ENCODE measurements at regions not wholly inside any gene's neighbourhood (a gene's known extent, or its start where the extent isn't known, plus 50 kb on each side); places are given as distances from the start of the nearest gene placed in this dataset.

DNA sequence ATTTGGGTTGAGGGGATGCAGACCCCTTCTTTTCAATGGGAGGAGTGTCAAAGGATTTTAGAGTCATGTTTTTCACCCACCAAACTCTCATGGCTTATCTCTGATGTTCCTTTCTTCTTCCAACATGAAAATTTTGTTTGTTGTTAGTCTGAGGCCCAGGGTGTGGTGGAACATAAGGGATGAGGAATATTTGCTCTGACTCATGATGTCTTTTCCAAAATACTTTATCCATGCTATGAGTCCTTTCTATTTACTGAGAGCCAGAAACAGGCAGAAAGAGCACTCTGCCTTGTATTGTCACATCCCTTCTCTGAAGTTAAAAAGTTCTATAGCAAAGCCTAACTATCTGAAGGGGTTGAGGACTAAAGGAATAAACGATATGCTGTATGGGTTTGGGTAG, 61.6 kb upstream of the GYPA start:
- Mint-ChIP-seq H3K4me3 (no peak overlapping the region), H3K4me1 (no peaks in the 10 kb centered on the region), H3K9me3 (no peaks in the 10 kb centered on the region), H3K36me3 (no peaks in the 10 kb centered on the region), H3K27ac (no peak overlapping the region)
- DNase-seq (ENCODE audit: low spot score in 2 of 2) (no peak), ATAC-seq (no peak)

DNA sequence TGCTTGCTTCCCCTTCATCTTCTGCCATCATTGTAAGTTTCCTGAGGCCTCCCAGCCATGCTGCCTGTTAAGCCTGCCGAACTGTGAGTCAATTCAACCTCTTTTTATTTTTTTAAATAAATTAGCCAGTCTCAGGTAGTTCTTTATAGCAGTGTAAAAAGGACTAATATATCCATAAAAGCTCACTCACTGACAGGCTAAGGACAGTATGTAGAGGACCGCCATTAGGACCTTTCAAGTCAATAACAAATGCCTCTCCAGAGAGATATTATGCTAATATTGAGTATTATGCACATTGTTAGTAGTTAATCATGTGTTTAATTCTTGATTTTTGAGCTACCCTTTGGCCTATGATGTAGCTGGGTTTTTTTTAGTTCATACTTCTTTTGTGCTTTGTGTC, 62.6 kb upstream of the GYPA start:
- Mint-ChIP-seq H3K4me1 (no peaks in the 10 kb centered on the region), H3K27ac (no peak overlapping the region), H3K9me3 (no peaks in the 10 kb centered on the region), H3K36me3 (no peaks in the 10 kb centered on the region), H3K4me3 (no peak overlapping the region)
- DNase-seq (ENCODE audit: low spot score in 2 of 2): no peak
- ATAC-seq: no peak

DNA sequence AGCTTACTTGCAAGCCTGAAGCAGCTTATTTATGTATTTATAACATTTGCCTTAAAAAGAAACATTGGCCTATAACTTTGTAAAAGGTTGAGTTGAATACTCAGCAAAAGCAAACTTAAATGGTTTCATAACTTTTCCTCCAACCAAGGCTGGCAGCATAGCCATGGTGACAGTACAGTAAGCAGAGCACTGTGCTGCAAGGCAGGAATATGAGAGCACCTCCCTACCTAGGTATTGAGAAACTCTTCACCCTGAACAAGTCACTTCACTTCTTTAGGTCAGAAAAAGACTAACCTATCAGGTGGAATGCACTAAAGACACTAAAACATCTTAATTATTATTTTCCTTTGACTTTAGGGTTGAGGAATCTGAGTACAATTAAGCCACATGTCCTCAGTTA, 63.9 kb upstream of the GYPA start:
- Mint-ChIP-seq H3K4me1 (no peaks in the 10 kb centered on the region), H3K27ac (no peak overlapping the region), H3K4me3 (no peak overlapping the region), H3K9me3 (no peaks in the 10 kb centered on the region), H3K36me3 (no peaks in the 10 kb centered on the region)
- ATAC-seq: no peak
- no peak for DNase-seq (ENCODE audit: low spot score in 2 of 2)

DNA sequence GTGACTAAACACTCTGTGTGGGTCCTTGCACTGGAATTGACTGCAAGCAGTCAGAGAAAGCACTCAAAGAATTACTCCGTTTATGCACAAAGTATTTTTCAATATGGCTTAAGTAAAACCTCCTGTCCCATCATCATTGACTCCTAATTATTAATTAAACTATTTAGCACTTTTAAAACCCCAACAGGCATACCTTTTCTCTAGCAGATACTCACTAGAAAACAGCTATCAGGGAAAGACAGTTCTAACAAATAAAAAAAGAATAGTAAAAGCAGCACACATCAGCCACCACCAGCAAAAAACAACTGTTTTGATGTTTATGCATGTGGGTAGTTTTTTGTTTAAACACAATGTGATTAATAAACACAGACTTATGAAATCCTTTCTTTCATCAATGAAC, 66.2 kb upstream of the GYPA start:
- Mint-ChIP-seq H3K27ac (no peak overlapping the region), H3K4me1 (no peaks in the 10 kb centered on the region), H3K4me3 (no peak overlapping the region), H3K36me3 (no peaks in the 10 kb centered on the region), H3K9me3 (no peaks in the 10 kb centered on the region)
- DNase-seq (ENCODE audit: low spot score in 2 of 2) (no peak), ATAC-seq (no peak)

DNA sequence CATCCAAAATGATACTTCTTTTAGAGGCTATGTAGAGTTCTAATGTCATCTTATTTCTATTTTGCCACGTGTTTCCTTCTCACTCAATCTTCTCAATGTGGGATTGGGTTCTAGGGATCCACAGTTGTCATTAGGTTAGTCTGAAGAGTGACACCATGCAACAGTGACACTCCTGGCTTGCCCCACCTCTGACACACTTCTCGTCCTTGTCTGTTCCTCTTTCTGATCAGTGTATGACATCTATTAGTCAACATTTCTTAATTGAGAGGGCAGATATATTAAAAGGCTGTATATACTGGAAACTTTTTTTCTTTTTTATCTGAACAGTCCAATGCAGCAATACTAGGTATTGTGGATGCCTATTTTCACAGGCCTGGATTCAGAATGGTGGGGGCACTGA, 67.6 kb upstream of the GYPA start:
- Mint-ChIP-seq H3K36me3 (no peaks in the 10 kb centered on the region), H3K27ac (no peak overlapping the region), H3K4me1 (no peaks in the 10 kb centered on the region), H3K4me3 (no peak overlapping the region), H3K9me3 (no peaks in the 10 kb centered on the region)
- DNase-seq (ENCODE audit: low spot score in 2 of 2): no peak
- no peak for ATAC-seq

DNA sequence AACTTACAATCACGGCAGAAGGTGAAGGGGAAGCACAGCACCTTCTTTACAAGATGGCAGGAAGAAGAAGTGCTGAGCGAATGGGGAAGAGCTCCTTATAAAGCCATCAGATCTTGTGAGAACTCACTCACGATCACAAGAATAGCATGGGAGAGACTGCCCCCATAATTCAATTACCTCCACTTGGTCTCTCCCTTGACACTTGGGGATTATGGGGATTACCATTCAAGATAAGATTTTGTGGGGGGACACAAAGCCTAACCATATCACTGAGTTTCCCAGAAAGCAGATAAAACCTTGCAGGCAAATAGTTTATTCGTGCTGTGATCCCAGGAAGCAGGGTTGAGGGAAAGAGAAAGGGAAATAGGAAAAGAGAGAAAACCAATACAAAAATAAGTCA, 69.0 kb upstream of the GYPA start:
- H3K9me3 Mint-ChIP-seq: no peaks in the 10 kb centered on the region
- ATAC-seq (no peak), DNase-seq (ENCODE audit: low spot score in 2 of 2) (no peak)
- no peak overlapping the region for H3K27ac Mint-ChIP-seq
- no peaks in the 10 kb centered on the region for H3K36me3 Mint-ChIP-seq
- H3K4me3 Mint-ChIP-seq: no peak overlapping the region
- no peaks in the 10 kb centered on the region for H3K4me1 Mint-ChIP-seq

DNA sequence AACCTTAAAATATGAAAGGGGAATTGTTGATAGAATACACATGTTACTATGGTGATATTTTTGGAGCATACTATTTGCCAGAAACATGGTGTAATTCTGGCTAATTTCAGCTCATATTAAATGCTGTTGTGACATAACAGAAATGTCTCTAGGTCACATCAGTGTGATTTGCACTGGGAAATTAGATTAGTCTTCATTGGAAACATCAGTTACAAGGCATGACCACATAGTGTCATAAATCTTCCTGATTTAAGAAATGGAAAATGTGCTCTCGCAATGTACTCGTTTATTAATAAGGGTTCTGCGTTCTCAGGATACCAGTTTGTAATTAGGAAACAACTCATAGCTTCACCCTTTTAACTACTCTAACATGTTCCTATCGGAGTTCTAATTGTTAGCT, 72.9 kb upstream of the GYPA start:
- Mint-ChIP-seq H3K27ac (no peak overlapping the region), H3K4me1 (no peaks in the 10 kb centered on the region), H3K4me3 (no peak overlapping the region), H3K36me3 (no peaks in the 10 kb centered on the region), H3K9me3 (no peaks in the 10 kb centered on the region)
- ATAC-seq (no peak), DNase-seq (ENCODE audit: low spot score in 2 of 2) (no peak)

DNA sequence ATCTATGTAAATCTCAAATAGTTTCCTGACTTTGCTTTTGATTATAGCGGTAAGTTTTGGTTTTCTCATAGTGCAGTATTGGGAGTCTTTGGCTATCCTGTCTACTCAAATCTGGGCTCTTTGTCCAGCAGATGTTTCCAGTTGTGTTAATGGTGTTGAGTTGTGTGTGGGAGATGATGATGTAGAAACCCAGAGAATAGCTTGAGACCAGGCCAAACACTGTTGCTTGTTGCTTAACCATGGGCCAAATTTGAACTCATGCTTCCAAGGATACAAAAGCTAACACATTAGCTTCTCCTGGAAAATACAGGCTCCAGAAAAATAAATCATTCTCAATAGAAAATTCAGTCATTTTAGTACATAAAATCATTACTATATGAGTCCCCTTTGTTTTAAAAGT, 82.6 kb upstream of the GYPA start:
- H3K4me1 Mint-ChIP-seq: no peaks in the 10 kb centered on the region
- H3K4me3 Mint-ChIP-seq: no peak overlapping the region
- DNase-seq (ENCODE audit: low spot score in 2 of 2) (no peak), ATAC-seq (no peak)
- no peaks in the 10 kb centered on the region for H3K9me3 Mint-ChIP-seq
- no peak overlapping the region for H3K27ac Mint-ChIP-seq
- H3K36me3 Mint-ChIP-seq: no peaks in the 10 kb centered on the region

DNA sequence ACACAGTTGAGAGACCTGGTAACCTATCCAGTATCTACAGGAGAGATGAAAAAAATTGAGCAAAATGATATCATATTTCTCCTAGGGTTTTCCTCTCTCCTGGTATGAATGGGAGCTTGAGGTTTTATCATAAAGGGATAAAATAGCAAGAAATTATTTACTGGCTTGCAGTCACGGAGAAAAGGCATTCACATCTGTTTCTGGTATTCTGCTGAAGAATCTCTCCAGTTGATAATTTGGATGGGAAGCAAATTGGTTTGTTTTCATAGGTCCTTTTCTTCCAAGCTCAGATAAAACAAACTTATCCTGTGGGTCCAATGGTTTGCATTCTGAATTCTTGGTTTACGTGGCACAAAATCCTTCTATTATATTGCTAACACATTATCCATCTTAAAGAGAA, 83.1 kb upstream of the GYPA start:
- Mint-ChIP-seq H3K4me3 (no peak overlapping the region), H3K36me3 (no peaks in the 10 kb centered on the region), H3K27ac (no peak overlapping the region), H3K4me1 (no peaks in the 10 kb centered on the region), H3K9me3 (no peaks in the 10 kb centered on the region)
- DNase-seq (ENCODE audit: low spot score in 2 of 2) (no peak), ATAC-seq (no peak)

DNA sequence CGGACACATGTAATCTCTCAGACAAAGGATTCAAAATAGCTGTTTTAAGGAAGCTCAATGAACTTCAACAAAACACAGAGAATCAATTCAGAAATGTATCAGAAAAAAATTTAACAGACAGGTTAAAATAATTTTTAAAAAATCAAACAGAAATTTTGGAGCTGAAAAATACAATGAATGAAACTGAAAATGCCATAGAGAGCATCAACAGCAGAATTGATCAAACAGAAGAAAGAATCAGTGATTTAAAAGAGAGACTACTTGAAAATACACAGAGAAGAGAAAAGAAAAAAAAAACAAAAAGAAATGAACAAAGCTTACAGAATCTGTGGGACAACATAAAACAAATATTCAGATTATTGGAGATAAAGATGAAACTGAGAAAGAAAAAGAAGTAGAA, 118.8 kb upstream of the GYPA start:
- Mint-ChIP-seq H3K36me3 (no peaks in the 10 kb centered on the region), H3K4me3 (no peak overlapping the region), H3K9me3 (peaks cover 18% of the 10 kb centered on the region), H3K4me1 (no peaks in the 10 kb centered on the region), H3K27ac (no peak overlapping the region)
- no peak for ATAC-seq
- no peak for DNase-seq (ENCODE audit: low spot score in 2 of 2)

DNA sequence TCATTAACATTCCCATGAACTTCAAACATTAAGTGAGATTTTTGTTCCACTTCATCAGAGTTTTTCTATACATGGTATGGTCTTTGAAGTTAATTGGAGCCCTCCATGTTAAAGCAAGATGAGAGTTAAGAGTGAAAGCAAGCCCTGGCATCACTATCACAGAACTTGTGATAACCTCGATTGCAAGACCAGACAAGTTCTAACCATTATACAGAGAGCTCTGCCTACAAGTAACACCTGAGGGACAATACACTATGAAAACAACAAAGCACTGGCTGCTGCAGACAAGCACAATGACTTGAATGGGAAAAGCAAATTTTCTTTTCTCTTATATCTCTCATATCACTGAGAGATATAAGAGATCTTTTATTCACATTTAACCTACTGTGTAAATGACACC, 126.6 kb upstream of the GYPA start:
- no peaks in the 10 kb centered on the region for H3K36me3 Mint-ChIP-seq
- no peak overlapping the region for H3K27ac Mint-ChIP-seq
- no peaks in the 10 kb centered on the region for H3K4me1 Mint-ChIP-seq
- no peak for ATAC-seq
- H3K4me3 Mint-ChIP-seq: no peak overlapping the region
- no peak for DNase-seq (ENCODE audit: low spot score in 2 of 2)
- peaks cover 4% of the 10 kb centered on the region for H3K9me3 Mint-ChIP-seq

DNA sequence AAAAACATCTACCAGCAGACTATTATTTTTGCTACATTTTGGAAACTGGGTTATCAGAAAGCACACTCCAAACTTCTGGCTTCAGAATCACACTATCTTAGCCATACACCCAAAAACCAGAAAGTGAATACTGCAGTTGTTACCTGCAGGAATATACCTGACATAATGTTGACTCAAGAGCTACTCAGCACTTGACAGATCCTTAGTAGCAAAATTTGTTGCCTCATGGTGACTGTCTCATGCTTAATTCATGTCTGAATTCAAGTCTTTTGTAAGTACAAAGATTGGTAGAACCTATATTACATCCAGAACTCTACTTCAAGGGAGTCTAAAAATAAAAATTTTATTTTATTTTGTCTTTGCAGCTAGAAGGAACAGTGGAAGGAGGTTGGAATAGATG, 140.2 kb upstream of the GYPA start:
- no peak for ATAC-seq
- no peaks in the 10 kb centered on the region for H3K4me1 Mint-ChIP-seq
- H3K27ac Mint-ChIP-seq: no peak overlapping the region
- H3K4me3 Mint-ChIP-seq: no peak overlapping the region
- H3K9me3 Mint-ChIP-seq: peaks cover 8% of the 10 kb centered on the region
- no peak for DNase-seq (ENCODE audit: low spot score in 2 of 2)
- H3K36me3 Mint-ChIP-seq: no peaks in the 10 kb centered on the region

DNA sequence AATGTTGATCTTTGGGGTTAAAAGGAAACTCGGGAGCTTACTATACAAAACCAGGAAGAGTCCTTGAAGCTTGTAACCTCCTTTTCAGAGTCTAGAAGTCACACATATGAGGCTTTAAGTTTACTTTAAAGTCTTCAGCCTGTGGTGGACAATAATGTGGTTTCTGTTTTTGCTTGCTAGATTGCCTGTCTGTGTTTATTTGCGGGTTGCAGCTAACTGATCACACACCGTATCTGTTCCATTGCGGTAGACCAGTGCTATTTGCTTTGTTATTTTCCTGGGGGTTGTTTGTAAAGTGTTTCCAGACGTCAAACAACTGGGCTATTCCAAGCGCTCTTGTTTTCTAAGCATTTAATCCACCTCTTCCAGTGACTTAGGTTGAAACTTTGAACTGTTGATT, 143.0 kb upstream of the GYPA start:
- no peak for ATAC-seq
- H3K4me3 Mint-ChIP-seq: no peak overlapping the region

DNA sequence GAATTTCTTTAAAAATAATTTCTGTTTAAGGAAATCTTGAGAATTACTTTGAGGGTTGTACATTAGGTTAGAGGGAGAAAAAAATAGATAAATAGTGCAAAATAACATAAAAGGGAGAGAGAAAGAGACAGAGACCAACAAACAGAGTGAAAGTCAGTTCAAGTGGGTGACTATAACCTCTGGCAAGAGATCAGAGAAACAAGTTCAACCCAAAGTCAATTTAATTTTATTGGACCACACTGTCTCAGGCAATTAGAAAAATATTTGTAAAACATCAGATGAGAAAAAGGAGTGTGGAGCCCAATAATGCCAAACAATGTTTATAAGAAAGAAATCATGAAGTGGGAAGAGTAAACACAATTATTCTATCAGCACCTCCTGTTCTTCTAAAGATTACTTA, 143.5 kb upstream of the GYPA start:
- ATAC-seq (no peak), DNase-seq (ENCODE audit: low spot score in 2 of 2) (no peak)
- no peak overlapping the region for H3K4me3 Mint-ChIP-seq
- no peak overlapping the region for H3K27ac Mint-ChIP-seq
- H3K4me1 Mint-ChIP-seq: no peaks in the 10 kb centered on the region
- H3K36me3 Mint-ChIP-seq: no peaks in the 10 kb centered on the region
- peaks cover 13% of the 10 kb centered on the region for H3K9me3 Mint-ChIP-seq

More for the DNA sequence above, 143.0 kb upstream of the GYPA start:
- Mint-ChIP-seq H3K4me1 (no peaks in the 10 kb centered on the region), H3K36me3 (no peaks in the 10 kb centered on the region), H3K9me3 (peaks cover 13% of the 10 kb centered on the region), H3K27ac (no peak overlapping the region)
- no peak for DNase-seq (ENCODE audit: low spot score in 2 of 2)

DNA sequence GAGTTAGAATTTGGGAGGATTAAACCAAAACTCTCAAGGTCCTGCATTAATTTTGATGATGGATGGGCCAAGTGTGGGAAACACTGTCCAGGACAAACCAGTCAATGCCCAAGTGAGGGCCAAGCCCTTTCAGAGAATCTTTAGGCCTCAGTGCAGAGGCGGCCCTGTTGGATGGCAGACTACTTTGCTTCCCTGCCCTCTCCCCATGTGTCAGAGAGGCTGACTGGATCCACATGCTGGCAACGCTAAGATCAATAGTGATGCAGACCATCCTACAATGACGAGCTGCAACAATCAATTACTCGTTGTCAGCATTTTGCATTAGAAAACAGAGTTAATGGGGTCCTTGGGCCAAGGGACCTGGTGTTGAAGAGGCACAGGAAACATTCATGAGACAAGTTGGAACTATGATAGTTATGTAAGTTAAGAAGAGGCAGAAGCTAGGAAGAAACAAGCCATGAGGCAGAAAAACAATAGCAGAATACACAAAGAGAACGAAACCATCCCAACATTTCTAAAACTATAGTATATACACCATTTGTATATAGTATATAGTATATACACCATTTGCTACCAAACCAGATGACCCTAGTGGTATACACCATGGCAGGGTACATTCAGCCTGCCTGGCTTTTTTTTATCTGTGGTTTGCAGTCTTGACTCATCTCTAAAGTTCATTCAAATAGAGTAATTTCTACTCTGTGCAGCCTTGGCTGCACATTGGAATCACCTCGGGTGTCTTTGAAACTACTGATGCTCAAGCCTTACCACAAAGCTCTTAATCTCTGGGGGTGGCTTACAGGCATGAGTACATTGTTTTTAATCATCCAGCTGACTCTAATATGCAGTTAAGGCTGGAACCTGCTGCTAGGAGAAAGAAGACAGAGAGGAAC, 147.7 kb upstream of the GYPA start:
- no peak overlapping the region for H3K4me3 Mint-ChIP-seq
- no peaks in the 10 kb centered on the region for H3K36me3 Mint-ChIP-seq
- no peaks in the 10 kb centered on the region for H3K4me1 Mint-ChIP-seq
- peaks cover 13% of the 10 kb centered on the region for H3K9me3 Mint-ChIP-seq
- peak; percentile 54 for ATAC-seq
- H3K27ac Mint-ChIP-seq: no peak overlapping the region
- DNase-seq (ENCODE audit: low spot score in 2 of 2): no peak

DNA sequence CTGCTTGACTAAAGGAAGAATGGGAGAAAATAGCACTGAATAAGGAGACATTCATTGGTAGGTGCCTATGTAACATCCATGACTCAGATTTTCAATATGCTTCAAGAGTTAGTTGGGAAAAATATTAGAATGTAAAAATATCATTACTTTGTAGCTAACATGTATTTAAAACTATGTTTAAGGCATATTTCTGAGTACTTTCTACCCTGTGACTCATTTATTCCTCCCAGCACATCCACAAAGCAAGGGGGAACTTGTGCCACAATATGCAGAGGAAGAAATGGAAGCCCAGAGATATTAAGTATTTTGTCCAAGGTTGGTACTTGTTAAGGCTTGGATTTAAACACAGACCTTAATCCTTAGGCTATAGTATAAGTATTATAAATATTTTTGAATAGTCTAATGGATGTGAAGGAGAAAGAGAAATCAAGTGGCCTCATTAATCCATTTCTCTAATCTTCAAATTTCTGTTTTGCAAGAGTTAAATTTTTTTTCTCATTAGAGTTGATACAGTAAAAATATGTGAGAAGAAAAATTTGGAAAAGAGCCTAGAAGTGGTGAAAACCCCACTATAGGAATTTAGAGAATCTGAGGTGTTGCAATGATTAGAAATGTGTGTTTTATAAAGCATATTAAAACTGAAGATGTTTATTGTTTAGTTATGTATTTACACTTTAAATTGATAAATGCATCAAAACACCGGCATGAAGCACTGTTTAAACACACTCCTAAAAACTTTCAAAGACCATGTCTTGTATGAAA, 149.3 kb upstream of the GYPA start:
- Mint-ChIP-seq H3K9me3 (peaks cover 8% of the 10 kb centered on the region), H3K27ac (no peak overlapping the region), H3K36me3 (no peaks in the 10 kb centered on the region), H3K4me1 (no peaks in the 10 kb centered on the region), H3K4me3 (no peak overlapping the region)
- ATAC-seq: no peak
- no peak for DNase-seq (ENCODE audit: low spot score in 2 of 2)

Data from stimulated activated effector memory CD8-positive, alpha-beta T cell treated with anti-CD3 and anti-CD28 coated beads, Interleukin-12 subunit alpha, Interleukin-12 subunit beta, amount 100 ng/mL, for 72 hours (primary cell).